CD4-positive, alpha-beta T cell treated with Interleukin-4 for 4 hours (primary cell): ENCODE measurements at regions not wholly inside any gene's neighbourhood (a gene's known extent, or its start where the extent isn't known, plus 50 kb on each side); places are given as distances from the start of the nearest gene placed in this dataset.

ENCODE experiments used
- DNase-seq: peaks from one replicate; pipeline ENCODE4 v3.0.0-alpha.2; 2020

- DNase-seq, result no peak
These were observed 101.5 kb upstream of the KL start for GRCh38 chr13:32914686-32915085.

GRCh38 chr13:32917504-32917903 is 98.7 kb upstream of the KL start:
- no peak for DNase-seq

- no peak for DNase-seq
These were observed 92.5 kb upstream of the KL start for GRCh38 chr13:32923725-32924124.

- no peak for DNase-seq
These were observed 91.3 kb upstream of the KL start for GRCh38 chr13:32924886-32925285.

GRCh38 chr13:32925506-32925905 is 90.7 kb upstream of the KL start:
- no peak for DNase-seq

- DNase-seq, result no peak
These were observed 83.8 kb upstream of the KL start for GRCh38 chr13:32932376-32932775.

- no peak for DNase-seq
These were observed 79.5 kb upstream of the KL start for GRCh38 chr13:32936716-32937115.

- no peak for DNase-seq
These were observed 77.9 kb upstream of the KL start for GRCh38 chr13:32938314-32938713.

- DNase-seq, result no peak
These were observed 77.3 kb upstream of the KL start for GRCh38 chr13:32938907-32939306.

- no peak for DNase-seq
These were observed 75.6 kb upstream of the KL start for GRCh38 chr13:32940601-32941000.

- no peak for DNase-seq
These were observed 74.9 kb upstream of the KL start for GRCh38 chr13:32941368-32941767.

- no peak for DNase-seq
These were observed 69.7 kb upstream of the KL start for GRCh38 chr13:32946558-32946957.

- no peak for DNase-seq
These were observed 68.6 kb upstream of the KL start for GRCh38 chr13:32947411-32948276.

- no peak for DNase-seq
These were observed 66.4 kb upstream of the KL start for GRCh38 chr13:32949820-32950219.

GRCh38 chr13:32951580-32951979 is 64.6 kb upstream of the KL start:
- no peak for DNase-seq

- no peak for DNase-seq
These were observed 60.2 kb upstream of the KL start for GRCh38 chr13:32955881-32956594.

- DNase-seq, result no peak
These were observed 59.7 kb upstream of the KL start for GRCh38 chr13:32956595-32956933.

GRCh38 chr13:32960626-32961025 is 55.6 kb upstream of the KL start:
- DNase-seq, result no peak

- no peak for DNase-seq
These were observed 54.5 kb upstream of the KL start for GRCh38 chr13:32961724-32962123.

GRCh38 chr13:32962342-32962741 is 53.9 kb upstream of the KL start:
- no peak for DNase-seq

GRCh38 chr13:32964987-32965386 is 51.2 kb upstream of the KL start:
- DNase-seq, result no peak
